ENCODE measurements at regions not wholly inside any gene's neighbourhood (a gene's known extent, or its start where the extent isn't known, plus 50 kb on each side); places are given as distances from the start of the nearest gene placed in this dataset.

DNA sequence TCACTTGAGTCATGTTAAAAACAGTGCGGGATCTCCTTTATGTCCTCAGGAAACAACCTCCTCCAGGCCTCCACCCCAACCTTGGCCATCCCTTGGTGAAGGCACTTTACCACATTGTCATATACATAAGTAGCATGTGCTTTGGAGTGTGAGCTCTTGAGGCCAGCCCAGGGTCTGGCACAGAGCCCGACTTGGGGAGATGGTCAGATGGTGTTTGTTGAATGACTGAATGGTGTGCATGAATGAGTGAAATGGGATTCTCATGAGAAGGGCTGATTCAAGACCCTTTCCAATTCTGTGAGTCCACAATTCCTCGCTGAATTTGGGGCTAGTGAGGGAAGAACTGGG is 52.9 kb upstream of the DLK1 start:
- Mint-ChIP-seq H3K4me3 (no peak overlapping the region), H3K27me3 (peaks cover 43 to 67% of the 10 kb centered on the region in 2 donors), H3K9me3 (peaks cover 0 to 2% of the 10 kb centered on the region in 2 donors), H3K27ac (no peak overlapping the region), H3K36me3 (no peaks in the 10 kb centered on the region), H3K4me1 (peaks cover 2 to 8% of the 10 kb centered on the region in 2 donors)
- DNase-seq (no peak), ATAC-seq (replicated peaks) (no peak)

- Mint-ChIP-seq H3K9me3 (peaks cover 0 to 2% of the 10 kb centered on the region in 2 donors), H3K4me3 (no peak overlapping the region), H3K36me3 (no peaks in the 10 kb centered on the region), H3K4me1 (peaks cover 2 to 8% of the 10 kb centered on the region in 2 donors), H3K27ac (no peak overlapping the region), H3K27me3 (peaks cover 36 to 66% of the 10 kb centered on the region in 2 donors)
- ATAC-seq (replicated peaks) (no peak), DNase-seq (no peak)
Measured at GRCh38 chr14:100674428-100674827, 52.3 kb upstream of the DLK1 start.

DNA sequence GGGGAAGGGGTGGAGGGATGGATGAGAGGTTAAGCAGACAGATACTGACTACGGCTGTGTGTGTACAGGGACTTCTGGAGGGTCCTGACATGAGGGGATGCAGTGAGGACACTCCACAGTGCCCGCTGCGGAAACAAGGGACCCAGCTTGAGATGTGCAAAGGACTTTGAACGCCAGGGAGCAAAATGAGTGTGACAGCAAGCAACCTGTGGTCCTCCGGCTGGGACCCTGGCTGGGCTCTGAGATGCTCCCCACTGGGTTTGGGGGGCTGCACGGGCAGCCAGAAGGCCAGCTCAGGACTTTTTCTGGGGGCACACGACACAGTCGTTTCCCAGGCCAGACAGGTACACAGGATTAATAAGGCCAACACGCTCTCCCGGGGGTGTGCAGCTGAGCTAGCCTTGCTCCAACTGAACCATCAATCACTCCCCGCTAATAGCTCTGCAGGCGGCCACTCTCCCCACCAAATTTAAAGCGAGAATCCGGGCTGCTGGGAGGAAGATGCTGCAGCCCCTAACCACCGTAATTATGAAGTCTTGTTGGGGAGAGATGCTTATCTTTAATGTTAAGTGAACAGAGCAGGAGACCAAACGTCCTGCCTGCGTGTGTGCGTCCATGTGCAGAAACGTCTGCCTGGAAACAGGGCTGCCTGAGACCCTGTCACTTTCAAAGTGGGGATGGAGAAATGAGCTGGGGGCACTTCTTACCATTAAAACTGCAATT is 51.6 kb upstream of the DLK1 start:
- Mint-ChIP-seq H3K36me3 (no peaks in the 10 kb centered on the region), H3K27me3 (peaks cover 34 to 65% of the 10 kb centered on the region in 2 donors), H3K4me1 (peaks cover 2 to 8% of the 10 kb centered on the region in 2 donors), H3K27ac (no peak overlapping the region), H3K9me3 (peaks cover 0 to 2% of the 10 kb centered on the region in 2 donors), H3K4me3 (no peak overlapping the region)
- ATAC-seq (replicated peaks) (no peak), DNase-seq (no peak)

DNA sequence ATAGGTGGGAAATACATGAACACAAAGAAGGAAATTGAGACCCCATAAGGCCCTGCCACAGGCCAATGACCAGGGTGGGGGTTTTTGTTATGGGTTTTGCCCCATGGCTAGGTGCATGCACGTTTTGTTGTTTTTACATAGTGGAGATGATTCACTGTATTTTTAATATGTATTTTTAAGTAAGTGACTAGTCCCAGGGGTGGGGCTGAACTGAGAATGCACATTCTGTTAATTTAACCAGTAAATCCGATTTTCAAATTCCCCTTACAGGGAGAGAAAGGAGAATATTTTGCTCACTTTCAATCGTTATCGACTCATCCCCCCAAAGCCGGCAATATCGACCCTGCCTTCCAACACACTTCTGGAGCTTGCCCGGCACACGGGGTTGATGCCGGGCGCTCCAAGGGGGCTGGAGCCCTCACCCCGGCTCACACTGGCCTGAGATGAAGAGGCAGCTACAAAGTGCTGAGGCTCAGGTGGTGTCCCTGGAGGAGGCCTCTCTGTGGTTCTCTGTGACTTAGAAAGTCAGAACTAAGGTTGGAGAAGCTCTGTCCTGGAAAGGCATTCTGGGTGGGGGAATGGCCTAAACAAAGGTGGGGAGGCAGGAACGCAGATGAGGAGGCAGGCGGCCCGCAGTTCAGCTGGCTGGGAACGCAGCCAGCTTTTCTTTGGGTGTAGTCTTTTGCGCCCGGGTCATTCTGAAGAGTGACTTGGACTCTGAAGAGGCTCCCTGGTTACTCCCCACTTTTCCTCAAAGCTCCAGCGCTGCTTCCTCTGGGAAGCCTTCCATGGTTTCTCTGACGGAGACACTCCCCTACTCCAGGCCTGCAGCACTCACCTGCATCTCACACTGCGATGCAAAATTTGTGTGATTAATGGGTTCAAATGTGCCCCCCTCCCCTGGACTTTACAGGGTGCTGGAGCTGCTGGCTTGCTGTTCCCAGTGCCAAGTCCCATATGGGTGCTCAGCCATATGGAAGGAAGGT is 50.7 kb upstream of the DLK1 start:
- H3K27me3 Mint-ChIP-seq: peaks cover 32 to 59% of the 10 kb centered on the region in 2 donors
- no peak for ATAC-seq (replicated peaks)

More for the DNA sequence above, 50.7 kb upstream of the DLK1 start:
- no peak for DNase-seq
- Mint-ChIP-seq H3K9me3 (peaks cover 0 to 2% of the 10 kb centered on the region in 2 donors), H3K4me1 (peaks cover 2 to 8% of the 10 kb centered on the region in 2 donors), H3K27ac (no peak overlapping the region), H3K36me3 (no peaks in the 10 kb centered on the region), H3K4me3 (no peak overlapping the region)

All from stimulated activated naive B cell treated with anti-CD40 and anti-IgM and Interleukin-4, amounts not matched to agents 10 μg/mL and 1 μg/mL and 100 μg/mL, for 72 hours (primary cell).